ENCODE measurements at regions not wholly inside any gene's neighbourhood (a gene's known extent, or its start where the extent isn't known, plus 50 kb on each side); places are given as distances from the start of the nearest gene placed in this dataset.

- no TSS peak for BruUV-seq (replicated peaks)
- Mint-ChIP-seq H3K4me1 (ENCODE audit: low read depth, unreplicated experiment) (no peaks in the 10 kb centered on the region), H3K36me3 (ENCODE audit: insufficient read depth, unreplicated experiment) (no peaks in the 10 kb centered on the region), H3K27me3 (ENCODE audit: insufficient read depth, unreplicated experiment) (peaks cover 38% of the 10 kb centered on the region), H3K4me3 (ENCODE audit: unreplicated experiment) (no peak overlapping the region), H3K27ac (ENCODE audit: unreplicated experiment) (no peak overlapping the region), H3K9me3 (ENCODE audit: unreplicated experiment) (no peaks in the 10 kb centered on the region)
- ChIA-PET POLR2A (no interaction called here), CTCF (no interaction called here)
- Histone ChIP-seq H3K27me3 (replicated peaks; ENCODE audit: control insufficient read depth, insufficient read depth, low read length) (no peaks in the 10 kb centered on the region; the same call in 1 of the 2 replicates), H3K4me3 (ENCODE audit: low read depth, low read length) (no peak overlapping the region), H3K4me1 (no peaks in the 10 kb centered on the region), H3K9me3 (peaks cover 10% of the 10 kb centered on the region; the same call in 1 of the 2 replicates), H3K36me3 (ENCODE audit: control insufficient read depth, insufficient read depth, low read length) (no peaks in the 10 kb centered on the region)
- TF ChIP-seq CTCF (IDR thresholded peaks at IDR 0.05; ENCODE audit: insufficient read depth in 1 of 2, low read depth in 1 of 2, low read length in 1 of 2, severe bottlenecking in 1 of 2, unreplicated experiment in 1 of 2), result no peak
- intact Hi-C loops (cut with micrococcal nuclease; ENCODE audit: unreplicated experiment), result no loop called here
- no peak for DNase-seq
These were observed 356.8 kb downstream of the ALG10 start for GRCh38 chr12:34379142-34379541.

- ChIA-PET CTCF (no interaction called here), POLR2A (no interaction called here)
- Mint-ChIP-seq H3K4me3 (ENCODE audit: unreplicated experiment) (no peak overlapping the region), H3K4me1 (ENCODE audit: low read depth, unreplicated experiment) (no peaks in the 10 kb centered on the region), H3K36me3 (ENCODE audit: insufficient read depth, unreplicated experiment) (no peaks in the 10 kb centered on the region), H3K27me3 (ENCODE audit: insufficient read depth, unreplicated experiment) (peaks cover 34% of the 10 kb centered on the region), H3K27ac (ENCODE audit: unreplicated experiment) (no peak overlapping the region), H3K9me3 (ENCODE audit: unreplicated experiment) (no peaks in the 10 kb centered on the region)
- TF ChIP-seq CTCF (IDR thresholded peaks at IDR 0.05; ENCODE audit: insufficient read depth in 1 of 2, low read depth in 1 of 2, low read length in 1 of 2, severe bottlenecking in 1 of 2, unreplicated experiment in 1 of 2), result no peak
- DNase-seq, result no peak
- Histone ChIP-seq H3K4me1 (no peaks in the 10 kb centered on the region), H3K4me3 (ENCODE audit: low read depth, low read length) (no peak overlapping the region), H3K9me3 (0 out of 2 replicates have a peak, but pooled peaks cover 6% of the 10 kb centered on the region), H3K27me3 (replicated peaks; ENCODE audit: control insufficient read depth, insufficient read depth, low read length) (no peaks in the 10 kb centered on the region; the same call in 1 of the 2 replicates), H3K36me3 (ENCODE audit: control insufficient read depth, insufficient read depth, low read length) (no peaks in the 10 kb centered on the region)
- no TSS peak for BruUV-seq (replicated peaks)
- intact Hi-C loops (cut with micrococcal nuclease; ENCODE audit: unreplicated experiment), result no loop called here
These were observed 362.4 kb downstream of the ALG10 start for GRCh38 chr12:34384693-34385092.

GRCh38 chr12:34386016-34386415 lies 363.7 kb downstream of the ALG10 start:
- no peak for DNase-seq
- no TSS peak for BruUV-seq (replicated peaks)
- Mint-ChIP-seq H3K27me3 (ENCODE audit: insufficient read depth, unreplicated experiment) (peaks cover 33% of the 10 kb centered on the region), H3K4me1 (ENCODE audit: low read depth, unreplicated experiment) (no peaks in the 10 kb centered on the region), H3K27ac (ENCODE audit: unreplicated experiment) (no peak overlapping the region), H3K4me3 (ENCODE audit: unreplicated experiment) (no peak overlapping the region), H3K9me3 (ENCODE audit: unreplicated experiment) (no peaks in the 10 kb centered on the region), H3K36me3 (ENCODE audit: insufficient read depth, unreplicated experiment) (no peaks in the 10 kb centered on the region)
- no peaks in the 10 kb centered on the region for H3K36me3 ChIP-seq (ENCODE audit: control insufficient read depth, insufficient read depth, low read length)
- H3K9me3 ChIP-seq, result 0 out of 2 replicates have a peak, but pooled peaks cover 4% of the 10 kb centered on the region
- no peak for TF ChIP-seq CTCF (IDR thresholded peaks at IDR 0.05; ENCODE audit: insufficient read depth in 1 of 2, low read depth in 1 of 2, low read length in 1 of 2, severe bottlenecking in 1 of 2, unreplicated experiment in 1 of 2)
- H3K27me3 ChIP-seq (replicated peaks; ENCODE audit: control insufficient read depth, insufficient read depth, low read length), result no peaks in the 10 kb centered on the region; the same call in 1 of the 2 replicates
- no peaks in the 10 kb centered on the region for H3K4me1 ChIP-seq
- ChIA-PET CTCF (no interaction called here), POLR2A (no interaction called here)
- H3K4me3 ChIP-seq (ENCODE audit: low read depth, low read length), result no peak overlapping the region
- intact Hi-C loops (cut with micrococcal nuclease; ENCODE audit: unreplicated experiment), result no loop called here
